ENCODE measurements at regions not wholly inside any gene's neighbourhood (a gene's known extent, or its start where the extent isn't known, plus 50 kb on each side); places are given as distances from the start of the nearest gene placed in this dataset.
"Not testable (repeated sequence)": the region's sequence is repeated elsewhere in the genome, so short reads cannot be mapped to it uniquely, and the experiment has no call there.

DNA sequence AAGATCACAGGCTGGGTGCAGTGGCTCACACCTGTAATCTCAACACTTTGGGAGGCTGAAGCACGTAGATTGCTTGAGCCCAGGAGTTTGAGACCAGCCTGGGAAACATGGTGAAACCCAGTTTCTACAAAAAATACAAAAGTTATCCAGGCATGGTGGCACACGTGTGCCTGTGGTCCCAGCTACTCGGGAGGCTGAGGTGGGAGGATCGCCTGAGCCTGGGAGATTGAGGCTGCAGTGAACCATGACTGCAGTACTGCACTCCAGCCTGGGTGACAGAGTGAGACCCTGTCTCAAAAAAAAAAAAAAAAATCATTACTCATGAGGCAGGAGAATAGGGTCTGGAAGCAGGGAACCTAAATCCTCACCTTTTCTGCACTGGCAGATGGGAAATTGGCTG lies 79.1 kb upstream of the CLDN5 start:
- not testable (repeated sequence) for FAIRE-seq

DNA sequence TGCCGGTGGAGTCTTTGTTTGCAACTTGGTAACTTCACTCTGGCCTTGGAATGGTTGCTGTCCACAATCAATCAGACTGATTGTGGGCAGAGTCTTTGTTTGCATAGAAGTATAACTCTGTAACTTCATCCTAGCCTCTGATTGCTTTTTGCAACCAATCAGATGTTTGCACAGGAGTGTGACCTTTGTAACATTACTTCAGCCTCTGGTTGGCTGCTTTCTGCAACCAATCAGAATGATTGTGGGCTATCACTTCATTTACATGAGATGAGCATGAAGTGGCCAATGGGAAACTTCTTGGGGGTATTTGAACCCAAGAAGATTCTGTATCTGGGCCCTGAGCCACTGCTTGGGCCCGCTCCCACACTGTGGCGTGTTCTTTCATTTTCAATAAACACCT lies 79.6 kb upstream of the CLDN5 start:
- FAIRE-seq, result no peak

DNA sequence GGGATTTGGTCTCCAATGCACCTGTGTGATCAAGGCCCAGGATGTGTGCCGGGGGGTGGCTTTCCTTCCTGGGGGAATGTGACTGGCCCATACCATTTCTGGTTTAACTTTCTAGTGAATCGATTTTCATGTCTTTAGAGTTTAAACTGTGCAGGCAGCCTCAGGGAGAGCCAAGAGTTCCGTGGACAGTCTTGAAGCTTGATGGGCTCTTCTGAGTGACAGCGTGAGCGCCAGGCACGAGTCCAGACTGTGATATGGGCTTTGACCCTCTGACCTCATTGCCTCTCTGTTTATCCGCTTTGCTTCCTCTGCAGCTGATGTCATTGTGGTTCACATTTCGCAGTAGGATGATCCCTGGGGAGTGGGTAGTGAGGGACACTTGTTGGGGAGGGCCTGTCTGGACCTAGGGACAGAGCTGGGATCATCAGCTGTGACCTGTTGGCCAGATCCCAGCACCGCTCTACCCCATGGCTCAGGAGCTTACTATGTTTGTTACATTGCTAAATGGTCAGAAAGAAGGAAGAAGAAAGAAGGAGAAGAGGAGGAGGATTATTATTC lies 80.6 kb upstream of the CLDN5 start:
- FAIRE-seq, result no peak

DNA sequence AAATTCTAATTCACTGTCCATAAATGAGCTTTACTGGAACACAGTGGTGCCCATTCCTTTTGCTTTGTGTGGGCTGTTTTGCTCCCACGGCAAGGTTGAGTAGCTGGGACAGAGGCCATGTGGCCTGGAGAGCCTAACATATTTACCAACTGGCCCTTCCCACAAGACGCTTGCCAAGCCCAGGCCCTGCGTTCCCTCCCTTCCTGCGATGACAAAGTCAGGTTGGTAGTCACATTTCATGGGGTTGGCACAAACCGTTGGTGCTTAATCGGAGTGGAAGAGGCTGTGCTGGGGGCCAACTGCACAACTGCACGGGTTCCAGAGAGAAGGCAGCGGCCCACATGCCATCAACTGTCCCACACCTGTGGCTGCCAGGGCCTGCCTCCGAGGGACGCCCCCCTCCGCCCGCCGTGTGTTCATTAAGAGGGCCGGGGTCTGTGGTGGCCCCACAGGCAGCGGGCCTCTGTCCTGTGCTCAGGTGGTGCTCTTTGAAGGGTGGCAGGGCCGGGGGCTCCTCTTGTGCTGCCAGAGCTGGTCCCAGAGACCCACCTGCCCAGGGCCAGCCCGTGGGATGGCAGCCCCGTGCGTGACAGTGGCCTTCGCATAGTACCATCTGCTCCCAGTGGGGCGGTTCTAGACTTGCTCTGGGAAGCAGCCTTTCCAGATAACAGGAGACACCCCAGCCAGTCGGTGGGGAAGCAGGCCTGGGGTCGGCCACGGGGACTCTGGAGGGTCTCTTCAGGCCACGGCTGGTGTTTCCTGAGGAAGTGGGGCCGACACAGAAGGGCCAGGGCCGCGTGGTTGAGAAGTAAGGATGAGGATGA lies 81.5 kb upstream of the CLDN5 start:
- no peak for FAIRE-seq

DNA sequence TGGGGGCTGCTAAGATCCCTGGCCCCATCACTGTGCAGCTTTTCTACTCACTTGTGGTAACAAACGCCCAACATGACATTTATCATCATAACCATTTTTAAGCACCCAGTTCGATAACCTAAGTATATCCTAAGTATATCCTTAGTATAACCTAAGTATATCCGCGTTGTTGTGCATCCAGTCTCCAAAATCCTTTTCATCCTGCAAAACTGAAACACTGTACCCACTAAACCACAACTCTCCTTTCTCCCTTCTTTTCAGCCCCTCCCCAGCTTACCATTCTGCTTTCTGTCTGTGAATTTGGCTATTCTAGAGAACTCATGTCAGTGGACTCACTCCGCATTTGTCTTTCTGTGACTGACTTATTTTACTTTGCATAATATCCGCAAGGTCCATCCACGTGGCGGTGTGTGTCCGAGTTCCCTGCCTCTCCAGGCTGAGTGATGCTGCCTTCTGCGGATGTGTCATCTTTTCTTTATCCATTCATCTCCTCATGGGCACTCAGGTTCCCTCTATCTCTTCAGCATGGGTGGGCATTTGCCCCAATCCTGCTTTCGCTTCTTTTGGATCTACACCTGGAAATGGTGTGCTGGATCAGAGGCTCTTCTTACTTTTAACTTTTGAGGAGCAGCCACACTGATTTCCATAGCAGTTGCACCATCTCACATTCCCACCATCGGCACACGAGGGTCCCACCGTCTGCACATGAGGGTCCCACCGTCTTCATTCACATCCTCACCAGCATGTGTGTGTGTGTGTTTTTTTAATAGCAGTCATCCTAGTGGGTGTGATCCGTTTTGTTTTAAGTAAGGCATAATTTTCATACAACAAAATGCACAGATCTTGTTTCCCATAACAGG lies 82.4 kb upstream of the CLDN5 start:
- FAIRE-seq, result no peak

DNA sequence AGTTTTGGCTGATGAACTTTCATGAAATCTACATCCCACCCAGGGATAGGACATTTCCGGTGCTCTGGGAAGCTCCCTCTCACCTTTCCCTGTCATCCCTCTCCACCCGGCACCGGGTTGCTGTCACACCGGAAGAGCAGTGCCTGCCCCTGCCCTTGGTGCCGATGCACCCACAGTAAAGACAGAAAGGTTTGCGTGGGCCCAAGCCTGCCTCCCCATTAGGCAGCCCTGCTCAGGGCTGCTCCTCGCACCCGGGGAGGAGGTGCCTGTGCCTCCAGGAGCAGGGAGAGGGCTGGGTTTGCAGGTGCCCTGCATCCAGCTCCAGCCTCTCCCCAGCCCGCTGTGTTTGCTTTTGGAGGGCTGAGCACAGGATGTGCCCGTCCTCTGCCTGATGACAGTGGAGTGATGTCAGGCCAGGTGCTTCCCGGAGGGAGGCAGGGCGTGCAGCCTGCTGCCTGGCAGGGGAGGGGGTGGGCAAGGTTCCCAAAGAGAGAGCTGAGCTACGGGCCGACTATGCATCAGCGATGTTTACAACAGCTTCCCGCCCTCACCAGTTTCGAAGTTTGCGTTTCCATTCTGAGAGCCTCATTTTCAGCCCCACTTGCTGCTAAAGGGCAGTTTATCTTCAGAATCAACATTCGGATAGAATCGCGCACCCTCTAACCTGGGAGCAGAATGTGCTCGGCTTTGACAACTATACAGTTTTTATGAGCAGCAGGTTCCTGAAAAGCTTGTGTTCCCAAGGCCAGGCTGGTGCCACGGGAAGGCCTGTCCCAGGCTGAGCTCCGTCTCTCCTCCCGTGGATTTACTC lies 83.2 kb upstream of the CLDN5 start:
- FAIRE-seq, result no peak

DNA sequence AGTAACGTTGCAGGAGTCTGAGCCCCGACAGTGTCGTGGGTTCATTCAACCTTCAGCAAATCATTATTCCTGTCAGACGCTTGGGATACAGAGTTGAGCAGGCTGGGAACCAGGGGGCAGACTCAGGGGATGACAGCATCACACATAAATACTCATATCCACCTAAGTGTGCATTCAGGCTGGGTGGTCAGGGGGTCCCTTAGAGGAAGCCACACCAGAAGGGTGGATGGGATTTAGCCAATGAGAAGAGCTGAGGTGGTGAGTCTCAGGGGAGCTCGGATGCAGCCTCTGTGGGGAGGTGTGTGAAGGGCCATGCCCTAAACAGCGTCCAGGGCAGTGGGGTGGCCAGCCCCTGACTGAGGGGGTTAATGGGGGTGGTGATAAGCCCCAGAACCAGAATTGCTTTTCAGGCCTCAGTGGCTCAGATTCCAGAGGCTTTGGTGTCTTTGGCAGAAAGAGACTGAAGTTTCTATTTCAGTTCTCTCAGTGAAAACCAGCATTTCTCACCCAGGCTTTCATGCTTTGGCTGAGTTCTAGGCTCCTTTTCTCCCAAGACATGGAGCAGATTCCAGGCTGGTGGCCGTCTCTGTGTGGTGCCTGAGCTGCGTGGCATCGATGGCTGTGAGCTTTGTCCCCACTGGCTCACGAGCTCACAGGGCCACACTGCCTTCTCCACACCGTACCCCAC lies 83.9 kb upstream of the CLDN5 start:
- FAIRE-seq, result no peak

DNA sequence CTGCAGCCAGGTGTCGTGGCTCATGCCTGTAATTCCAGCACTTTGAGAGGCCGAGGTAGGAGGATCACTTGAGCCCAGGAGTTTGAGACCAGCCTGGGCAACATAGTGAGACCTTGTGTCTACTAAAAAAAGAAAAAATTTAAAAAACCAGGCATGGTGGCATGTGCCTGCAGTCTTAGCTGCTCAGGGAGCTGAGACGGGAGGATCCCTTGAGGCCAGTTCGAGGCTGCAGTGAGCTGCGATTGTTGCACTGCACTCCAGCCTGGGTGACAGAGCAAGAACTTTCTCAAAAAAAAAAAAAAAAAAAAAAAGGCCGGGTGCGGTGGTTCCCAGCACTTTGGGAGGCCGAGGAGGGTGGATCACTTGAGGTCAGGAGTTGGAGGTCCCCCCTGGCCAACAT lies 85.5 kb upstream of the CLDN5 start:
- not testable (repeated sequence) for FAIRE-seq

DNA sequence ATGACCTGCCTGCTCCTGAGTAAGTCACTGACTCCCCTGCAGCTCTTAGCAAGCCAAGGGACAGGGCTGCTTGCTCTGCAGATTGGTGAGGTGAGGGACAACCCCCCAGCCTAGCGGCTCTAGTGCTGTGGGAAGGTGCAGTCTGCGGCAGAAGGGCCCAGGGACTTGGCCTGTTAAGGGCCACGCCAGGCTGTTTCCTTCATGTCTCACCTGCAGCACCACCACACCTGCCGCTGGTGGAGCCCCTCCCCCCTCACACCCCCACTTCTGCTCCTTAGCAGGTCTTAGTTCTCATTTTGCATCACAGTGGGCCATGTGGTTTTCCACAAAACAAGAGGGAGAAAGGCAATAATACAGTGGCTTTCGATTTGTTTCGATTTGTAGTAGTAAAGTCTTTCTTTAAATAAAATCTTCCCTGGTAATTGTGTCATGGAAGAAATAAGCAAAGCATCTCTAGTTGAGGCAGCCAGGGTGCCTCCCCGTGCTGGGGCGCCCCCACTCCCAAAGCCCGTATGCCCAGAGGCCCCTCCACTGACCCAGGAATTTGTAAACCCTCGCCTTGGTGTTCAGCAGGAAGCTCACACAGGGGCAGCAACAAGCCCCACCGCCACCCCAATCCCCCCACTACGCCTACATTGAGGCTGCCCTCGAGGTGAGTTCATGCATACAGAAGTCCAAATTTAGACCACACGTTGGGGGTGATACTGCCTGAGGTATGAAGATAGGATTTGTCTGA lies 86.5 kb upstream of the CLDN5 start:
- no peak for FAIRE-seq

DNA sequence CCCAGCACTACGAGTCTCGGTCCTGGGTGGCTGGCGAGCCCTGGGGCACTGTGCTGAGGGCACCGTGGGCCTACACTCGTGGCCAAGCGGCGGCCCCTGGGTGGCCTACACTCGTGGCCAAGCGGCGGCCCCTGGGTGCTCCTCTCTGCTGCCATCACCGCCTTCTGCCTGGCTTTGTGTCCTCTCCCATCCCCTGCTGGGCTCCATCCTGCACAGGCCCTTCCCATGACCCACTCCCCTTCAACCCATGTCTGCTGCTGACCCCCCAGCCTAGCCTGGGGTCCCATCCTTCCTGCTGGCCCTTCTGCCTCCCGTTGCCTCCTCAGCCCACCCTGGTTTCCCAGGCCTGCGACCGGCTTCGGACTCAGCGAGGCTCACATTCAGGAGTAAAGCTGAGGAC lies 87.4 kb upstream of the CLDN5 start:
- no peak for FAIRE-seq

DNA sequence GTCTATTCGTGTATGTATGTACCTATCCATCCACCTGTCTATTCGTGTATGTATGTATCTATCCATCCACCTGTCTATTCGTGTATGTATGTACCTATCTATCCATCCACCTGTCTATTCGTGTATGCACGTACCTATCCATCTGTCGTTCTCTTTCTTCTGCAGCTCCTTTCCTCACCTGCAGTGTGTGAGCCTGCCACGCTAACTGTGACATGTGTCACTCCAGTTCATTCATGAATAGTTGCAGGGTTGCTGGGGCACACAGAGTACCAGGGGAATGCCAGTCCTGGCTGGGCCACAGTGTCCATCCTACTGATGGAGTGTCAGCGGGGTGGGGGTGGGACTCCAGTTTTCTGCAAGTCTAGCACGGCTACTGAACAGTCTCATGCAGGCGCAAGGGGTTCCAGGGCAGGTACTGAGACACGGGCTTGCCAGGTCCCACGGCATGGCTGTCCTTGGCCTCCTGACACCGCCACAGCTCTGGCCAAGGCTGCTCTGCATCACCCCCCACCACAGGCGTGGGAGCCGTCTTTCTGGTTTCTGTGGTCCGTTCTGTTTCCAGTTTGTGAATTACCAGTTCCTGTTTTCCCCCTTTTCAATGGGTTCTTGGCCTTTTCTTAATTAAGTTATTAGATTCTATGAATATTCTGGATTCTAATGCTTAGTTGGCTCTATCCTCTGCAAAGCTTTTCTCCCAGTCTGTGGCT lies 88.8 kb upstream of the CLDN5 start:
- no peak for FAIRE-seq

DNA sequence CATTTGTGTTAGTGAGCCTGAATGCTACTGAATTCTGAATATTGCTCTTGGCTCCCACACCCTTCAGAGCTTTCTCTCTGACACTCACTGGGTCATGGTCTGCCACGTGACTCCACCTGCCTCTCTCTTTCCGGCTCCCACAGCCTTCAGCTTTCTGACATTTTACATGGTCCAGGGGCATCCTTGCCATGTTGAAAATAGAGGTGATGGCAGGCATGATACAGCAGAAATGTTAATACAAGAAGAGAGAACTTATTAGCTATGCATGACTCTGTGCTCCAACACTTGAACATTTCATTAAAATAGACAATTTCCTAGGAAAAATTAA lies 90.3 kb upstream of the CLDN5 start:
- FAIRE-seq, result no peak

DNA sequence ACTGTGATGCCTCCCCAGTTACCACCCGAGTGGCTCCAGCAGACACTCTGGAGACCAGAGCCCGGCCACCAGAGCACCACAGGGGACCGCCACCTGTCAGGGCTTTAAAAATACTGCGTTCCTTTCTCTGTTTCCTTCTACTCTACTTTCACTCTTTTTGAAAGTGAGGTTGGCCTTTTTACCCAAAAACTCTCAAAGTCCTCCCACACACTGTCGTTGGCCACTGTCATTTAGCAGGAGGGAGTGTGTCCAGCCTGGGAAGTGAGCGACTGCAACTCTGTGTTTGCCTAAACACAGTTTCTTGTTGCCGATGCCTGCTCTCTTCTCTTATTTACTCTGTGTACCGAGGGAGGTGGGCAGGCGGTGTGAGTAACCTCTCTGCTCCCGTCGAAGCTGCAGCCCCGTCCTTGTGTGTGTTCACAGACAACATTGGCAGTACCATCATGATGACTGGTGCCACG lies 90.8 kb upstream of the CLDN5 start:
- no peak for FAIRE-seq

DNA sequence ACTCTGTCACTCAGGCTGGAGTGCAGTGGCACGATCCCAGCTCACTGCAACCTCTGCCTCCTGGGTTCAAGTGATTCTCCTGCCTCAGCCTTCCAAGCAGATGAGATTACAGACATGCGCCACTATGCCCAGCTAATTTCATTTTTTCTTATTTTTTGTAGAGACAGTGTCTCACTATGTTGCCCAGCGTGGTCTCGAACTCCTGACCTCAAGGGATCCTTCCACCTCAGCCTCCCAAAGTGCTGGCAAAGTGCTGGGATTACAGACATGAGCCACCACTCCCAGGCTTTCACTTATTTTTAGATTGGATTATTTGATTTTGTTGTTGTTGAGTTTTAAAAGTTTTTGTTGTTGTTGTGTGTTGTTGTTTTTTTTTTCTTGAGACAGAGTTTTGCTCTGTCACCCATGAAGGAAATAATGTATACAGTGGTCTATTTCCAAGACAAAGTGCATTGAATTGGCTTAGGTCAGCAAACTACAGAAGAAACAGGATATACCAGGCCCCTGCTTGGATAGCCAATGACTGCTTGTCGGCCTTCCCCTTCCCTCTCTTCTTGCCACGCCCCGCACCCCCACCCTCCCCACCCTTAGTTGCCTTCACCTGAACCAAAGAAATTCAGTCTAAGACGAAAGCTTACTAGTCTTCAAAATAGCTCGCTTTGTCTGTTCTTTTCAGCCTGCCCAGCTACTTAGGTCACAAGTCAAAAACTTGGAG lies 91.8 kb upstream of the CLDN5 start:
- no peak for FAIRE-seq

DNA sequence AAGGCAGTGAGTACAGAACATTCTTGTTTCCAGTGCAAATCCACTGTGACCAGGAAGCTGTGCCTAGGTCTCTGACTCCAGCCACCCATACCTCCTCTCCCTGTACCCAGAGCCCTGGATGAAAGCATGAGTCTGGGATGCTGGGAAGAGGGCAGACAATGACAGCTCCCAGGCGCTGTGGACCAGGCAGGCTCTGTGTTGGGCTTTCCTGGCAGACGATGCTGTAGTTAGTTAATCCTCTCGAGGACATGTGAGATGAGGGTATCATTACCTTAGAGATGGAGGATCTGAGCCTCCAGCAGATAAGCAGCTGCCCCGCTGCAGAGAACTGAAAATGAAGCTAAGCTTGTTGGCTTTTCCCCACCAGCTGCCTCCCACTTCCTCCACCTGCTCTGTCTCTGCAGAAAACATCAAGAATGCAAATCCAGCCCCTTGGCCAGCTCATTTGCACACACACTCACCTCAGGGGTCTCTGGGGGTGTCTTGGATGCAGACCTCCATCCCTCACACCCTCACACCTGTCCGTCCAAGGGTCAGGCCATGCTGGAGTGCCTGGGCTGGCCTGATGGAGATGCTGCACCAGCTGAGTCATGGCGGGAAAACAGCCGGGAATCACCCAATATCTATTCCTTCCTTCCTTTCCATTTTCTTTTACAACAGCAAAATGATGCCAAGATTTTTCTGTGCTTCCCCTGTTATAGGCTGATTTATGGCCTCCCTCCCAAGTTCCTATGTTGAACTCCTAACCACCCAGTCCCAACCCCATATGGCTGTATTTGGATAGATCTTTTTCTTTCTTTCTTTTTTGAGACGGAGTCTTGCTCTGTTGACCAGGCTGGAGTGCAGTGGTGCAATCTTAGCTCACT lies 94.9 kb upstream of the SEPTIN5 start:
- no peak for FAIRE-seq

DNA sequence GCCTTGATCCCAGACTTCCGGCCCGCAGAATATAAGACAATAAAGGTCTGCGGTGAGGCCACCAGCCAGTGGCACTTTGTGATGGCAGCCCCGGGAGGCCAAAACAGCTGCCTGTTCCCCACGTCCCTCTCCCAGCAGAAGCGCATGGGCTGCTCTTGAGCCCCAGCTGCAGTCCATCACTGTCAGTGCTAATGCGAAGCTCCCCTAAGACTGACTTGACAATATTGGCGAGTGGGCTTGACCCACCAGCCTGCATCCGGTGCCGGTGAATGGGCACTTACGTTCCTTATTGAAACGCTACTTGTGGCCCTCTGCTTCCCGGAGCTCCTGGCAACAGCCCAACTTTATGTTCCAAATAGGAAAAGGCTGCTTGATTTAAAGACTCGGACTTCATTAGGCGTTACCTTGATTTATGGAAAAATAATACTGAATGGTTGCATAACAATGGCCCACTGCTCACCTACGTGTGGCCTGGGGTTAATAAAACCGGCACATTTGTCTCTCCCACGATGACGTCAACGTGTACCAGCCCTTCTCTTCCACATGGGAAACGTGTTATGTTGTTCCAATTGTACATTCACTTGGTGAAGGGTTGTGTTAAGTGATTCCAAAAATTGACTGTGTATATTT lies 93.4 kb upstream of the SEPTIN5 start:
- FAIRE-seq, result no peak

DNA sequence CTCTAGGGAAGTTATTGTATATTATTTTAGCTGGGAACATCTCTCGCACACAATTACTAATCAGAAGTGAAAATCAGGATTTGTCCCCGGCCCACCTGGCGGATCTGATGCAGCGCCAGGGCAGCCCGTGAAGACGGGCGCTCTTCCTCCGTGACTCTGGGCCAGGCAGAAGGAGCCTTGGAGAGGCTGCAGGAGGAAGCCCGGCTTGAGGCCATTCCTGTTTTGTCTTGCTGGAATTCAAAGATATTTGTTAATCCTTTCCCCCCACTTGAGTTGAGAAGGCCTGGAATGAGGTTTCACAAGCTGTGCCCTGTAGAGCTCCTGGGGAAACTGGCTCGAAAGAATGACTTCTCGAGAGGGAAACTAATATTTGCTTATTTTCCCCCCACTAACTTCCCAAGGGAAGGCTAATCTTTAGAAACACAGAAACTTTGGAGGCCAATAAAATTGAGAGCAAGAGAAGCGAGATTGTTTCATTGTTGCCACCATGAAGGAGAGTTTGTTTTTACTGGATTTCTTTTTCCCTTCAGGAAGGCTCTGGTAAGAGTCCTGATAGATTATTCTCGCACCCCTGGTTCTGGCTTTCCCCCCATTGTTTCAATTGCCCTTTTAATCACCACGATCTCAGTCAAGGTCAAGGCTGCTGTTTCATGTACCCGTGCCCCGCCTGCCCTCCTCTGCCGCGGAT lies 92.8 kb upstream of the SEPTIN5 start:
- no peak for FAIRE-seq

DNA sequence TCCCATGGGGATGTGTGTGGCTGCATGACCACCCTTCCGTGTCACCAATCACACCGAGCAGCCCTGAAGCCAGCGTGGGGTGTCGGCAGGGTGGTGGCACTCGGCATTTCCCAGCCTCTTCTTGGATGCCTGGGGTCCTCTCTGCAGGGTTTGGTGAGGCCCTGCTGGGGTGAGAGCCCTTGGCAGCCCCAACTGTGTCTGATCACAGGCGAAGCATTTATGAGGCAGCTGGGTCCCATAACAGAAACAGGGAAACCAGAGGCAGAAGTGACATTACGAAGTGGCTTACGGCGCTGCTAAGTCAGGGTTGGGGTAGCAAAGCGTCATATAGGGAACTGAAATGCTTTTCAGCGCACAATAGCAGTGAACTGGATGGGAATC lies 92.3 kb upstream of the SEPTIN5 start:
- no peak for FAIRE-seq
